ENCODE measurements at regions not wholly inside any gene's neighbourhood (a gene's known extent, or its start where the extent isn't known, plus 50 kb on each side); places are given as distances from the start of the nearest gene placed in this dataset.

DNA sequence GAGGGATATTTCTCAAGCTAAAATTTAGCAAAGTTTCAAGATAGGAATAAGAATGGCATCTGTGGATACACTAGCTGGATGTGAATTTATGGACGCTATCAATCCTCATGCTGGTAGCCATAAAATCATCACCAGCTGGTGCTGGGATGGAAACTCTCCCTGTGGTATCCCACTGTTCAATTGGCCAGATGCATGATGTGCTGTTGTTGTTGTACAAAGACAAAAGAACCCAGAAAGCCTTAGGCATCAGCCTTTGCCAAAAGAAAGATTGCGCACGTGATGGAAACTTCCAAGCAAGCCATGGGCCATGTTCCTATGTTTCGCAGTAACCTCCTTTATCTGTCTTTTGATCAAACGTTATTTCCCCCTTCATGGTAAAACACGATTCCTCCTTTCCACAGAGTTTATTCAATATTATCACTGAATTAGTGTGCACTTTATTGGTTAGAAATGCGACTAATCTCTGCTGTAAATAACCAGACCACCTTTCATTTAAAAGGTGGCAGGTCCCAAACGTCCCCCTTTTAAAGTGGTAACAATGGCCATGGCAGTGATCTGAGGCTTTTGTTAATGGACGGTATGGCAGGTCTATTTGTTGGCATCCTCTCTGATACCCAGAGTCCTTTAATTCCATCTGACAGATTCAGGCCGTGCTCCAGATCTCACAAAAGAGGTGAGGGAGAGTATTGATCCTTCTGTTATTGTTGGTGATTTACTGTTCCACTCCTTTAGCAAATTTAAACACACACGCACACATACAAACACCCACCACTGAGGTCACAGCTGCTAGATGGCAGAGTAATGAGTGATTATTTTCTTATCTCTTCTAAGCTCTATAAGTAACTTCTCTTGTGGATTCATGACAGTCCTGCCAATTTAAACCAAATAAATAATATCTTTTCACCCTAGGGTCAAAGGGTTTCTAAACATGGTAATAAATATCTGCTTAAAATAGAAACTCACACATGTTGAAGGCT is 291.2 kb upstream of the KCNMB2 start:
- no peak for DNase-seq

DNA sequence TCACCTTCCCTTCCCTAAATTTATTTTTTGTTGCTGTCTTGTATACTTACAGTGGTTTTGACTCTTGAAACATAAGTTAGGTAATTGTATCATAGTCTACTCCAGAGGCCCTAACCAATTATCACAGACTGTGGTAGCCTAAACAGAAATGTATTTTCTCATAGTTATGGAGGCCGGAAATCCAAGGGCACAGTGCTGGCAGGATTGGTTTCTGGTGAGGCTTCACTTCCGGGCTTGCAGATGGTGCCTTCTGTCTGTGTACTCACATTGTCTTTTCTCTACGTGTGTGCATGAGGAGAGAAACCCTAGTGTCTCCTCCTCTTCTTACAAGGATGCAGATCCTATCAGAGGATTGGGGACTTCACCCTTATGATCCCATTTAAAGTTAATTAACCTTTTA is 290.2 kb upstream of the KCNMB2 start:
- no peak for DNase-seq

DNA sequence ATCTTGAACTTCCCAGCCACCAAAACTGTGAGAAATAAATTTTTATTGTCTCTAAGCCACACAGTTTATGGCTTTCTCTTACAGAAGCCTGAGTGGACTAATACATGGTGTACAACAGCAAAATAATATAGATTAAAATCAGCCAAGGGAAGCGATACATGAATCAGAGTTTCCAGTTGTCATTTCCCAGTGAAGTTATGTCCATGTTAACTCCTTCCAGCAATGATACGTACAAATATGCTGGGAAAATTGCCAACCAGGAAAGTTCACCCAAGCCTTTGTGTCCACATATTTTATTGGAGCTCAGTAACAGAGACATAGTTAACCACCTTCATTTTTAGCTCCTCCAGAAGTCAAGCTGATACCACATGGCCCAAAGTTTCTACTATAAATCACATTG is 280.9 kb upstream of the KCNMB2 start:
- DNase-seq: no peak

DNA sequence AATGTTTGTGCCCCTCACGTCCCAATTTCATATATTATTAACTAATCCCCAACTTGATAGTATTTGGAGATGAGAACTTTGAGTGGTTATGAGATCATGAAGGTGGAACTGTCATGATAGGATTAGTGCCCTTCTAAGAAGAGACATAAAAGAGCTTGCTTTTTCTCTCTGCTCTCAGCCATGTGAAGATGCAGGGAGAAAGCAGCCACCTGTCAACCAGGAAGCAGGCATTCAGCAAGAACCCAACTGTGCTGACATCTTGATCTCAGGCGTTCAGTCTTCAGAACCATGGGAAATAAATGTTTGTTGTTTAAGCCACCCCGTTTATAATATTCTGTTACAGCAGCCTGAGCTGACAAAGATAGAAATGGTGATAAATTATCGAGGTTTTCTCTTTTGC is 278.7 kb upstream of the KCNMB2 start:
- no peak for DNase-seq

DNA sequence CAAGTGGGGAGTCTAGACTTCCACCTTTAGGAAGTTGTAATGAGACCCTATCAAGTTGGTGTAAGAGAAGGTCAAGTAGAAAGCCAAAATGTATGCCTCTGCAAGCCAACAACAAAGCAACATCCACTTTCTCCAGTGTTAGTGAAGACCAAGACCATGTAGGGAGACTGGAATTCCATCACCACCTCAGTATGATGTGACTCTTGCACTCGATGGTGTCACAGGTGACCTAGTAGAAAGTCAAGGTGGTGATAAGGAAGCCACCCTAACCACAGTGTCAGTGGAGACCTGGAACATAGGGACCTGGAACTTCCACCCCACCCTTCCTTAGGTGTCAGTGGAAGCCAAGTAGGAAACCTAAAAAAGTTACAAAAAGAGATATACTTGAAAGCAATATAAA is 278.1 kb upstream of the KCNMB2 start:
- DNase-seq: no peak

DNA sequence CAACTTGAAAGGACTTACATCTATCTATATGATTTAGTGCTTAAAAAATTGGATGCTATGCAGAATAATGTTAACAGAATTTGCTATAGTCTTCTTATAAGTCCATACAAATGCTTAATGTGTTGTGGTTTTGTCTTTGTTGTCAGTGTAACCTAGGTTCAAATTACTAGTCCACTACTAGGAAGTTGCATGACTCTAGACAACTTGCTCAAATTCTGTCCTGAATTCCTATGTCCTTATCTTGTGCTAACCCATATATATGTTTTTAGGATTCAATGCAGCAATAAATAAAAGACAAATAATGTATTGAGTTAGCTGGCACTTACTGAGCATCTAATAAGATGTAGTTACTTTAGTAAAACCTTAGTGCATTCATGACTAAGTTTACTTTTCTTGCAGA is 276.5 kb upstream of the KCNMB2 start:
- DNase-seq: no peak

DNA sequence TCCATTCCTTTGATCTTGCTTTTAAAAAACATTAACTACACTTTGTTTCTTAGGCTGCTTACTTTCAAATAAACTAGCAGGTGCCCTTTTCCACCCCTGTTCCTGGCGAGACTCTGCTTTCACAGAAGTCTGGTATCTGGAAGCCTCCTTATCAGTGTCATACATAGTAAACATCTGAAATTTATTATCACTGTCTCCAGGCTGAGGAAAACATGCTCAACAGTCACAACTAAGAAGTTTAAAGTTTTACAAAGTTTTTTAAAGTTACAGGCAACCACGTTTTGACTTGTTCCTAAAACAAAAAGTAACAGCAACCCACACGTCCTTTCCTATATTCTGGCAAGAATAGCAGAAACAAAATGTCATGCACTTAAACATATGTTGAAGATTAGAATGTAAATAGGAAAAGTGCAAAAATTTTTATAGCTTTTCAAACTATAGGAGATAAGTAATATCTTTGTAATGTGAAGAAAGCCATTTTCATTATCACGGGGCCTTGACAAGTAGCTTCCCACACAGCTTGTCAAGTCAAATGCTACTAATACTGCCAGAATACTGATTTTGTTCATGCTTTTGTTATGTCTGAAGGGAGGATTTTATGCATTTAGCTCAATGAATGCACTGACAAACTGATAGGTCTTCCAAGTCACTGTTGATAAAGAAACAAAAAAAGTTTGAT is 275.2 kb upstream of the KCNMB2 start:
- DNase-seq: no peak

DNA sequence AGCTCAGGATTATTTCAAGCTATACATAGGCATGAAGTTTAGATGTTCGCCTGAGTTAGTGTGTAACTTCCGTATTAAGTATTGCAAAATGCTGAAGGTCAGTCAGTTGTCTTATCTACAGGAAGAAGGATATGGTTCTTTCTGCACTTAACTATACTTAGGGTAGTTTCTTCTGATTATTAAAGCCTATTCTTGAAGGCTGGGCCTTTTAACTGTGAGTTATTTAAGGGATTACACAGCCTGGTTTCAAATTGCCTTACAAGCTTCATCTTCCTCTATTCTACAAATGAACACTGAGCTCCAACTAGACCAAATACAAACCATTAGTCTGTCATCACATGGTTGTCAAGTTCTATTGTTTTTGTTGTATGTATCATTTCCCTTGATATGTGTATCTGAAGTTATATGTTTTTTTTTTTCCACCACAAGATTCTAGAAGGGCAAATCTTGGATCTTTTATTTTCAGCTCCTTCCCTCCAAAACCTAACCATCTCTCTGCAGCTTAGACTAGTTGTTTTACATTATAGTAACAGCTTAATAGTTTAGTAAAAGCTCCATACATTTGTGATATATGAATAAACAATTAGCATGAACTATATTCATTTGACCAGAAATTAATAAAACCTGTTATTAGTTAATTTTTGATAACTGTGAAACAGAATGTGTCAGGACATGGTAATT is 272.9 kb upstream of the KCNMB2 start:
- no peak for DNase-seq

DNA sequence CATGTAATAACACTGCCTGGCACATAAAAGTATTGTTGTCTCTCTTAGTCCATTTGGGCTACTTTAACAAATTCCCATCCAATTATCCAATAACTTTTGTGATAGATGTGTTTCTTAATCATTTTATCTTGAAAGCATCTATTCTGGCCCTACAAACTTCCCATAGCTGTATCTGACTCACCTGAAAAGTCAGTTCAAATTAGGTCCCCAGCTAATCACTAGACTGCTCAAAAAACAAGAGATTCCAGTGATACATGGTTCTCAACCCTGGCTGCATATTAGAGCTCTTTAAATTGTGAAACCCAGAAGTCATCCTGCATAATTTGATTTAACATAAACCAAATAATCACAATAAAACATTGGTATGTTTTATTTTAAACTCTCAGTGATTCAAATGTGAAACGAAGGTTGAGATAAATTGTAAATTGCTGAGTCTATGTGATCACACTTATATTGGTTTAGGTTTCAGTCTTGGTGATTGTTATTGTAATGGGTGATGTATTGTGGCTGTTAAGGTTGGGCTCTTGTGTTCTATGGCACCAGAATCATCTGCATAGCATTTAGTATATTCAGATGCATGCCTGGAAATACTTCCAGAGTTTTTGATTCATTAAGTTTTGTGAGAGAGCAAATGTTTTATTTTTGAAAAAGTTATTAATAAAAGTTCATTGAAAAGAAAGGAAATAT is 268.9 kb upstream of the KCNMB2 start:
- DNase-seq: no peak

DNA sequence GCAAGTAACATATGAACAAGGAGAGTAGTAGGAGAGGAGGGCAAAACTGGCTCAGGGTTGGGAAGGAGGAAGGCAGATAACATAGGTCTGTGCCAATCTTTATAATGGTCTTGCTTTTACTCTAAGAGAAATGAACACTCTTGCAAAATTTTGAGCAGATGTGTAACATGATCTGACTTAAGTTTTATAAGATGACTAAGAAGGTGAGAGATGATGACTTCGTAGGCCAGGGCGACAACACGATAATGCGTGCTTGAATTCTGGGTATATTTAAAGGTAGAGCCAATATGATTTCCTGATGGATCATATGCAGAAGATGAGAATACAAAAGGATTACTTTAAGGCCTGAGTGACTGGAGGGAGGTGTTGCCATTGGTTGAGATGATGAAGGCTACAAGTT is 265.4 kb upstream of the KCNMB2 start:
- no peak for DNase-seq

DNA sequence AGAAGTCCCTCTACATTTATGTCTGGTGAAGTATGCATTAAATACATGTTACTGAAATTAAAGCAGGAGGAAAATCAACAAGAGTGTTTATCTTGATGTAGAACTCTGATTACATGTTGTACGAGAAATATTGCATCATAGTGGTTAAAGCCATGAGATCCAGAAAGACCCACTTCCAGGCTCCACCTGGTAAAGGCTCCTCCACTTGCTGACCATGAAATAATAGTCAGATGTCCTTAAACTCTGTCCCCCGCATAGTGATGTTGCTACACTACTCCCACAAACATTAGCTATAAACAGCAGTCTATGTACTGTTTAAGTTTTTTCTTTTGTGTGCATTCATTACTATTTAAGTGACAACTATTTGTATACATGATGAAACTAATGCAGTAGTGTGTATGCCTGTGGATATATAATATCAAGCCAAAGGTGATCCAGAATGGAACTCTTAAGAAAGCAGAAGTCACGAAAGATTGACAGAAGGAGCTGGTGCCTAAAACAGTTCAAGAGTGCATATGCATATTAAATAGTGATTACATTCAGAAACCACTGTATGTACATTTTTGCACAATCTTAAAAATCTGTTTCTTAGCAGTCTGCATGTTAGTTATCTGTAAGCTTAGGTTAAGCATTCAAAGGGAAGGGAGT is 264.4 kb upstream of the KCNMB2 start:
- no peak for DNase-seq

DNA sequence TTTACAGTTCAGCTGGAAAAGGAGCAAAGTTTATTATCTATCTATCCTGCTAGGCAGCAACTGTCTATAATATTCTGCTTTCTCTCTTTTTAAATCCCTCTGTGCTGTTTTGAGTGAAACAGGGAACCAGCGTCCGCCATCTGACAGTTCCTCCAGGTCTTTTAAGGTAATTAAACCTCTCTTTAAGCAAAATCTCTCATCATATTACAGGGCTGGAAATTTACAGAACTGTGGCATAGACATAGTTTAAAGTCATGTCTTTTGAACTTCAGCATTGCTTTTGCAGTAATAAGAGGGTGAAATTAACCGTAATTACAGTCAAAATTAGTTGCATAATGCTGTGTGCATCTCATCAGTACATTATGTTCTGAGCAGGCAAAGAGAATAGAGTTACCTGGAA is 263.4 kb upstream of the KCNMB2 start:
- DNase-seq: no peak

DNA sequence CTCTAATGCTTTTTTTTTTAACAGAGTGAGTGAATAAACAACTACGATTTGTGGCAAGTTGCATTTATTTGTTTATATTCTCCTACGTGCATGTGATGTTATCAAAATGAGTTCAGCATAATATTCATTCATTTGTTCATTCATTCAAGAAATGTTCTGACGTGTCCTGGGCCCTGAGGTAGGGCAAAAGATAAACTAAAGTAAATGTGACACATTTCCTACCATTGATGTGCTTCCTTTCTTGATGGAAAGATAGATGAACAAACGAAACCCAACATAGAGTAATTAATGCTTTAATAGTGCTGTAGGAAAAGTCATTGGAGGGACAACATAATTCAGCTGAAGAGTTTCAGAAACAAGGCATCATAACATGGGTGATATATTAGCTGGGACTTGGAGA is 261.5 kb upstream of the KCNMB2 start:
- DNase-seq: no peak

DNA sequence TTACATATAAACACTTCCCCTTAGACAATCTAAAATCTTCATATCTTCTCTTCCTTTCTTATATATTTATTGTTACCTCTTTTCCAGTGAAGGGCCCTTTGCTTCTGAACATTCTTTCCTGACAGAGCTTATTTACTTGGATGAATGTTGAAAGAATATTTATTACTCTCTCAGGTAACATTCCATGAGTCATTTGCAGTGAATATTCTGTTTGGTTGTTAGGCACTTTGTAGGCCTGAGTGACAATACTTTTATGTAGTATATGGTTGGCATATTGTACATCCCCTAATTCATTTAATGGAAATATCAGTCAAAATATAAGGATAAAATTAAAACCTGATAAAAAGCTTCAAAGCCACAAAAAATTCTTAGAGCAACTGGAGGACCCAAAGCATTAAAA is 260.9 kb upstream of the KCNMB2 start:
- no peak for DNase-seq

DNA sequence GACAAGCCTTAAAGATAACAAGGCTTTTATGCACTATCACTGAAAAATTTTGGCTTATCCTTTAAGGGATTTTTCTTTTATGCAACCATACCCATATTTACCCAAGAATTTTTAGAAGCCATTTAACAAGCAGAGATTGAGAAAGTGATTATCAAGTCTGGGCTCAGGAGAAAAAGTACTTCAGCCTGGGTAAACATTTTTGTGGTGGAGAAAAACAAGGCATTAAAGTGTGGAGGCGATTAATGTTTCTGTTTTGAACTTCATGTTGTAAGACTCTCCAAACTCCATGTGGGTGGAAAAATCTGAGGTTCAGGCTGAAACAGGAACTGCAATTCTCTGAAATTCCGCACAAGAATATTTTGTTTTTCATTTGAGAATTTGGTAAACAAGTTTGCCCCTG is 260.4 kb upstream of the KCNMB2 start:
- DNase-seq: no peak

DNA sequence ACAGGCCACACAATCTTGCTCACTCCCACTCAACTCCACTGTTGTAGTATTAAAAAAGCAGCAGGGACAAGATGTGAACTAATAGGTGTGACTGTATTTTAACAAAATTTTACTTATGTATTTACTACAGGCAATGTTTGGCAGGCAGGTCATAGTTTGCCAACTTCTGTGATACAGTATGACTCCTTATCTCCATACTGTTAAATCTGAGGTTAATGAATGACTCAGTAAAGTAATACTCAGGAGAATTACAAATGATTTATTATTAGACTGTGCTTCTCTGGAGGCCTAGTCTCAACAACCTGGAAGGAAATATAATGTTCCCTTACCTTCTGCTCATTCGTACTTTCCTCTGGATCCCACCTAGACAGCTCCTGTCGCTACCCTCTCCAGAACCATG is 258.6 kb upstream of the KCNMB2 start:
- no peak for DNase-seq

DNA sequence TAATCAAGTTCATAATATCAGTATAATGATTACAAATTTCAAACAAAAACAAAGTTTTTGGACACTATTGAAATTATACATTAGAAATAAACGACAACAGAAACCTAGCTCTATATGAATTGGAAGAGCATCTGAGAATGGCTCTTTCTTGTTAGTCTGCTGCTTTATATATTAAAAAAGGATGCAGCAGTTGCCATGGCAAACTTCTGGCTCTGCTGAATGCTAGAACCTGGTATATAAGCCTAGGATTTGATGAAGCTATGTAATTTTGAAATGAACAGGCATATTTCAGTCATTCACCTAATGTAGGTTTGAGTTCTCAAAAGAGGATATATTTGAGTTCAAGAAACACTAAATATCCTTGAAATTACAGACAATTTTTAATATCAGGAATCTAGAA is 252.7 kb upstream of the KCNMB2 start:
- DNase-seq: no peak

DNA sequence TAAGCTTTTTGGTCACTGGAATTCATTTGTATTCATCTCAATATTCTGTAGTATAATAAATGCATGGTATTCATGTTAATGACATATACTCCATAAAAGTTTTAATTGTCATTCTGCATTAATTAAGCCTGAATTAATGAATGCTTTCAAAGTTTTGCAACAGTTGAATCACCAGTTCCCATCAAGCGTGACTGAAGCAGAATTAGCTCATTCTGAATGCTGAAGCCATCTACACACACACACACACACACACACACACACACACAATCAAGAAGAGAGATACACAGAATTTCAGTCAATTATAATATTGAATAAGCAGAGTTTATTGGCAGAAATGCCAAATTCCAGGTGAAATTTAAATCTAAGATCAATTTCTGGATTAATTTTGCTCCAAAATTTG is 252.1 kb upstream of the KCNMB2 start:
- no peak for DNase-seq

DNA sequence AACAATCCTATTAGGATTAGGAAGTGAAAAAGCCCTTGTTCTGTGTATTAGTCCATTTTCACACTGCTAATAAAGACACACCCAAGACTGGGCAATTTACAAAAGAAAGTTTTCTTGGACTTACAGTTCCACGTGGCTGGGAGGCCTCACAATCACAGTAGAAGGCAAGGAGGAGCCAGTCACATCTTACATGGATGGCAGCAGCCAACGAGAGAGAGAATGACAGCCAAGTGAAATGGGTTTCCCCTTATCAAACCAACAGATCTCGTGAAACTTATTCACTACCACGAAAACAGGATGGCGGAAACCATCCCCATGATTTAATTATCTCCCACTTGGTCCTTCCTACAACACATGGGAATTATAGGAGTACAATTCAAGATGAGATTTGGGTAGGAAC is 248.2 kb upstream of the KCNMB2 start:
- DNase-seq: no peak

DNA sequence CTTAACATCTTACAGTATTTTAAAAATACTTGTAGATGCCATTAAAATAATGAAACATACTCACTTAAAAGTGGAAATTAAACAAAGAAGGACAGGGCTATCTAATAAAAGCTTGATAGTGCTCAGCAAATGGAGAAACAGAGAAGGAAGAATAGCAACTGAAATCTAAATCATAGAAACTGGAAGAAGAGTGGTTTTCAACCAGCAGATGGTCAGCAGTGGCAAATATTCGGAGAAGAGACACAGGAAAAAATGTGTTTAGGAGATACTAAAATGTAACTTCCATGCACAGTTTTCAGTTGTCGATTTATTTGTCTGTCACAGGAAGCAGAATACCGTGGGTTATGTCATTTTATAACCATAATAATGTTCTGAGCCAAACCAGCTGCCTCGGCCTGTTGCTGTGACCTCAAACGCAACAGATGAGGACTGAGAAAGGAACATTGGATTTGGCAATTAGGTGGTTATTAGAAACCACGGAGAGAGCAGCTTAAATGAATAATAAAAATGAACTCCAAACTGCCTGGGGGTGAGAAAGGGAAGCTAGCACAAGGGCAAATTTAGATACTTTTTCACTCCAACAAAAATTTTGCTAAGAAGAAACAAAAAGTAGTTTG is 246.6 kb upstream of the KCNMB2 start:
- DNase-seq: no peak

DNA sequence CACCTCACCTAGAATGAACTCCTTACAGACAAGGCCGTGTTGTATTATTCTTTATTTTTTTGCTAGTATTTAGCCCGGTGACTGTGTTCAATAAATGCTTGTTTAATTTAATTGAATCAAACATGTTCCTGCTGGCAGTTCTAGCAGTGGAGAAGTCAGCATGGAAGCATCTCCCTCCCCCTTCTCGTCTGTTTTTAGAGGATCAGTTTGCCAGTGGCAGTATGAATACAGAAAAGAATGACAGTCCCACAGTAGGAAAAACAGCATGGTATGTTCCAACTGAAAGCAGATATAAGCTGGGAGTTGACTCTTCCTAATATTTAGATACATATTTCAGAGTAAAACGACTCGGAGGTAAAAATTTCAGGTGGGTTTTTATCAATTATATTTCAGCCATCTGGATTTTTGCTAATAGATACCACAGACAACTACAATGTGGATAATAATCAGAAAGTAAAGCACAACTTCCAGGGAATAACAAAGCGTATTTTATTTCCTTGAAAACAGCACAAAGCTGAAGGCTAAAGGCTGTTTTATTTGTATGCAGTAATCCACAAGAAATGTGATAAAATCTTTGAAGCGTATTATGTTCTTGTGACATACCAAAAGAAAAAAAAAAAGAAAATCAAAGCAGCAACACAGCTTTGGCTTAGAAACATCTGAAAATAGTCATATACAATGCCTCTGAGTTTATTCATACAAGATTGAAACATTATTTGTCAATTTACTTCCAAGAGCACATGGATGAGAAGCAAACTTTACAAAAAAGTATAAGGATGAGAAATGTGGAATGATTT is 244.5 kb upstream of the KCNMB2 start:
- no peak for DNase-seq

Data from activated T-cell treated with anti-CD3 and anti-CD28 coated beads, Interleukin-2, amount 50 U/mL, for 48 hours (primary cell).